Fibroblast of skin of right quadriceps (primary cell): ENCODE measurements at regions not wholly inside any gene's neighbourhood (a gene's known extent, or its start where the extent isn't known, plus 50 kb on each side); places are given as distances from the start of the nearest gene placed in this dataset.
A peak's percentile ranks its signal among the peaks of the same experiment; 100 is the strongest.
"Not testable (repeated sequence)": the region's sequence is repeated elsewhere in the genome, so short reads cannot be mapped to it uniquely, and the experiment has no call there.

ENCODE experiments used
- DNase-seq: peaks from one replicate; pipeline ENCODE4 v3.0.0-alpha.2; 2013

GRCh38 chr4:110359076-110359475 is 116.9 kb upstream of the ENPEP start:
- no peak for DNase-seq

GRCh38 chr4:110357521-110357920 is 118.4 kb upstream of the ENPEP start:
- DNase-seq, result no peak

- DNase-seq, result no peak
These were observed 121.5 kb upstream of the ENPEP start for GRCh38 chr4:110354460-110354859.

GRCh38 chr4:110352670-110353442 is 123.1 kb upstream of the ENPEP start:
- DNase-seq, result no peak

GRCh38 chr4:110348711-110349383 is 127.1 kb upstream of the ENPEP start:
- DNase-seq, result no peak

- DNase-seq, result no peak
These were observed 128.2 kb upstream of the ENPEP start for GRCh38 chr4:110347805-110348204.

- DNase-seq, result peak; percentile 17
These were observed 131.8 kb upstream of the ENPEP start for GRCh38 chr4:110344165-110344564.

- DNase-seq, result no peak
These were observed 132.4 kb upstream of the ENPEP start for GRCh38 chr4:110343534-110343933.

GRCh38 chr4:110341118-110341517 is 134.8 kb upstream of the ENPEP start:
- DNase-seq, result peak; percentile 65

- DNase-seq, result no peak
These were observed 137.0 kb upstream of the ELOVL6 start for GRCh38 chr4:110335399-110335798.

GRCh38 chr4:110332483-110332882 is 134.1 kb upstream of the ELOVL6 start:
- DNase-seq, result no peak

GRCh38 chr4:110326426-110326825 is 128.0 kb upstream of the ELOVL6 start:
- not testable (repeated sequence) for DNase-seq

GRCh38 chr4:110310795-110311194 is 112.4 kb upstream of the ELOVL6 start:
- no peak for DNase-seq

- DNase-seq, result peak; percentile 83
These were observed 111.3 kb upstream of the ELOVL6 start for GRCh38 chr4:110309675-110310074.

- no peak for DNase-seq
These were observed 107.9 kb upstream of the ELOVL6 start for GRCh38 chr4:110306303-110306702.

GRCh38 chr4:110305455-110305854 is 107.0 kb upstream of the ELOVL6 start:
- no peak for DNase-seq

GRCh38 chr4:110296892-110297291 is 98.5 kb upstream of the ELOVL6 start:
- DNase-seq, result no peak

GRCh38 chr4:110294165-110294564 is 95.8 kb upstream of the ELOVL6 start:
- peak; percentile 42 for DNase-seq

GRCh38 chr4:110292994-110293744 is 94.8 kb upstream of the ELOVL6 start:
- no peak for DNase-seq

- no peak for DNase-seq
These were observed 92.1 kb upstream of the ELOVL6 start for GRCh38 chr4:110290511-110290910.

- no peak for DNase-seq
These were observed 91.2 kb upstream of the ELOVL6 start for GRCh38 chr4:110289601-110290100.

GRCh38 chr4:110287130-110287529 is 88.7 kb upstream of the ELOVL6 start:
- peak; percentile 73 for DNase-seq

GRCh38 chr4:110278127-110278526 is 79.7 kb upstream of the ELOVL6 start:
- DNase-seq, result no peak

GRCh38 chr4:110275871-110276270 is 77.5 kb upstream of the ELOVL6 start:
- peak; percentile 73 for DNase-seq
